Hypothalamus (tissue), 51 donors: ENCODE measurements at regions not wholly inside any gene's neighbourhood (a gene's known extent, or its start where the extent isn't known, plus 50 kb on each side); places are given as distances from the start of the nearest gene placed in this dataset.

ENCODE experiments used
- DNase-seq, 51 donors: peaks; one replicate each; lab custom pipeline; 2025; lab: John Stamatoyannopoulos, UW

- no peak for DNase-seq
These were observed 133.6 kb upstream of the TMEFF2 start for GRCh38 chr2:192328297-192328696.

GRCh38 chr2:192327576-192327975, 132.8 kb upstream of the TMEFF2 start:
- no peak for DNase-seq

DNA sequence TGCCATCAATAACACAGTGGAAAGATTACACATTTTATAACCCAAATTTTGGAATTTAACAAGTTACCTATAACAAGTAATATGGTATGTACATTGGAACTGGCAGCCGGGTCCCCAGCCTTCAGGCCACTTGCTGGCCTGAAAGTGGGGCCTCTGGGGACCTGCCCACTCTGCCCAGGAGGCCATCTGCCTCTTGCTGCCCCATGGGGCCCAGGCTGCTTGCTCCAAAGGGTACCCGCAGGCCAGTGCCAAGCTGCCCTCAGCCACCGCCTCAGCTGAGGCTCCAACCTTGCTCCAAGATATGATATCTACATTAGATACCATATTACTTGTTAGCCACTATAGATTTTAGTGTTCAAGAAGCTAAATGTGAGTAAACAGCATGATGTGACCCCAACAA, 120.8 kb upstream of the TMEFF2 start:
- no peak for DNase-seq

- DNase-seq = no peak
These were observed 120.2 kb upstream of the TMEFF2 start for GRCh38 chr2:192314800-192315481.

- no peak for DNase-seq
These were observed 119.0 kb upstream of the TMEFF2 start for GRCh38 chr2:192313773-192314172.

- no peak for DNase-seq
These were observed 117.1 kb upstream of the TMEFF2 start for GRCh38 chr2:192311701-192312460.

- no peak for DNase-seq
These were observed 112.8 kb upstream of the TMEFF2 start for GRCh38 chr2:192307530-192307929.

GRCh38 chr2:192298664-192299063, 103.9 kb upstream of the TMEFF2 start:
- peak in 1 of 51 donors; percentile 2 for DNase-seq

GRCh38 chr2:192292478-192292877, 97.7 kb upstream of the TMEFF2 start:
- DNase-seq = no peak

DNA sequence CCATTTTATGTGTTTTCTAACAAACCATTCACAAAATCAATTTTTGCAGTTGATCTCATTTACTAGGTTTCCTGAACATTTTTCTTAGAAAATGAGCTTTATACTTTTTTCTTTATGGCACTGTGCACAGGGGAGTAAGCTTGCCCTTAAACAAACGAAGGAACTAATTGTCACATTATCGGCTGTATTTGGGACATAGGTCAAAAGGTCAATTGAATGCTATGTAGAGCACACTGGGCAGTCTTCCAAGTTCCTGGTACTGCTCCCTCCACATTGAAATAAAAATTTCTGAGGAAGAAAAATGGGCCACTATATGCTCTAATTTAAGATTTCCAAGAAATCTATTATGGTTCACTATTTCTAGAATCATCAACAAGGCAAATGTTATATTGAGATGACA, 93.6 kb upstream of the TMEFF2 start:
- DNase-seq = no peak

- DNase-seq = peak in 23 of 51 donors; percentile 0 to 67 (median 21)
These were observed 91.5 kb upstream of the TMEFF2 start for GRCh38 chr2:192286093-192286701.

DNA sequence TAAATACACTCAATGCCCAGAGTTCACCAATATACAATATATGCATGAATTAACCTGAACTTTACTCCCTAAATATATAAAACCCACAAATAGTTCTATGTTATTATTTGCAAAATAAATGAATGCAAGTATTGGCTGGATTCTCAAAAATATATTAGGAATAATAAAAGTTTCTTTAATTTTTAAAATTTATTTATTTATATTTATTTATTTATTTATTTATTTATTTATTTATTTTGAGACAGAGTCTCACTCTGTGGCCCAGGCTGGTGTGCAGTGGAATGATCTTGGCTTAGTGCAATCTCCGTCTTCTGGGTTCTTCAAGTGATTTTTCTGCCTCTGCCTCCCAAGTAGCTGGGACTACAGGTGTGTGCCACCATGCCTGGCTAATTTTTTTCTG, 88.7 kb upstream of the TMEFF2 start:
- no peak for DNase-seq

DNA sequence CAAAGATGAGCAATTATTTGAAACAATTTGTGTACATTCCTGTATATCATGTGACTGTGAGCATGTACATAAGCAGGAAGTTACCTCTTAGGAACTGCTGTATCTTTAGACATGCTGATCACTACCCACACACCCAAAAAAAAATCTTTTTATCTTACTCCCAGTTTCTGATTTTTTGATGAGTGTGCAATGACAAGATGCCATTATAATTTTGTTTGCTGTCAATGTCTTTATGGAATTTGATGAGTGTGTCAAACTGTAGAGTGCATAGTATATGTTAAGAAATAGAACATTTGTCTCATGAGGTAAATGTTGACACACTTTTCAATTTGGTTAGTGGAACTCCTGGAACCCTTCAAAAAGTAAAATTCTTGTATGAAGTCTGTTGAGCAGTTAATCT, 84.0 kb upstream of the TMEFF2 start:
- DNase-seq = no peak

DNA sequence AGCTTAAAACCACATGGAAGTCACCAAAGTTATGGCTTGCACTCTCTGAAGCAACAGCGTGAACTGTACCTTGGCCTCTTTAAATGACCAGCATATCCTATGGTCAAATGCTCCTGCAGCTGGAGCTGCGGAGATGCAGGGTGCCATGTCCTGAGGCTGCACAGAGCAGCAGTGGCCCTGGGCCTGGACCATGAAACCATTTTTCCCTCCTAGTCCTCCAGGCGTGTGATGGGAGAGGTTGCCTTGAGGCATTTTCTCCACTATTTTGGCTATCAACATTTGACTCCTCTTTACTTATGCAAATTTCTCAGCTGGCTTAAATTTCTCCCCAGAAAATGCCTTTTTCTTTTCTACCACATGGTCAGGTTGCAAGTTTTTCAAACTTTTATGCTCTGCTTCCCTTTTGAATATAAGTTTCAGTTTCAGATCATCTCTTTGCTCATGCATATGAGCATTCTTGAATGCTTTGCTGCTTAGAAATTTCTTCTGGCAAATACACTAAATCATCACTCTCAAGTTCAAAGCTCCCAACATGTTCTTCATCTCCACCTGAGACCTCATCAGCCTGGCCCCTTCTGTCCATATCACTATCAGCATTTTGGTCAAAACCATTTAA, 82.9 kb upstream of the TMEFF2 start:
- DNase-seq = no peak

DNA sequence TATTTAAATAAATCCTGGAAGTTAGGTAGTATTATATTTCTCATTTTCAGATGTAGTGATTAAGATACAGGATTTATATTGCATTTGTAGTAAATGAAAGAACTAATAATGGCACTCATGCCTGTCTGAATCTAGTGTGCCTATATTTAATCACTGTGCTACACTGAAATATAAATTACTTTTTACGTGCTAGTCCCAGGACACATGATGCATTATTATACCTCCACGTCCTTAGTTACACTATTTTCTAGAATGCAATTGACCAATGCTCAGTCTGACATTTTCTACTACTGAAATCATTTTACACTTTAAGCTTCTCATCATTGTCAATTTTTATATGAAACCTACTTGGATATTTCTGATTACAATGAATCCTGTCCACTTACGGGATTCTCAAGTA, 80.9 kb upstream of the TMEFF2 start:
- DNase-seq = no peak

DNA sequence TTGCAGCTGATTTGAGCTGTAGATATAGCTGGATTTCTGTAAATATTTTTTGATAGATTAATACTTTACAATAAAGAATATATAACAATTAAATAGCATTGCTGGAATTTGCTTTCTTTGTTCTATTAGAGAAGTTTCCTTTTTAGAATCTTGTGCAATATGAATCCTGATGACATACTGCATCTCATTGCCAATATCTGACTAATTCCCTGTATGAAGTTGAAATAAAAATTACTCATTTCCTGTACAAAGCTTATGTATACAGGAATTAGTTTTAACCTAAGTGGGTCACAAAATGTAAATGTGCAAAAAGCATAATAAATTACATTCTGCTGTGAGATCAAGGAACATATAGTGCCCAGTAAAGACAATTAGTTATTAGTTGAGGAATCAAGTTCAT, 72.8 kb upstream of the TMEFF2 start:
- no peak for DNase-seq

DNA sequence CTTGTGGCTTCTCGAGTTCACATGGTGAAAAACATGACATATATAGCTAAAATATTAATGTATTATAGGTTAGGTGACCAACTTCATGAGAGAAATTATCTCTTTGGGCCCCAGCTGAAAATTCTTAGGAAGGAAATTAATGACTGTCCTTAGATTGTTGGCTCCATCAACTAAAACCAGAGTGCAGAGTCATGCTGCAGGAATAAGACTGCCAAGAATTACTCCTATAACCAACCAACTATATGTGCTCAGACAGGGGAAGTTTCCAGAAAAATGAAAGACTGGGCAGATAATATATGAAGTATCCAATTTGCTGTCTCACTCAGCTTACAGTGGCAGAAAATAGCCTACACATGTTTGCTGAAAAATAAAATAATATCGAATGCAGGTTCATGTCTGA, 71.0 kb upstream of the TMEFF2 start:
- DNase-seq = no peak

- peak in 26 of 51 donors; percentile 1 to 67 (median 24) for DNase-seq
These were observed 59.7 kb upstream of the TMEFF2 start for GRCh38 chr2:192254444-192254843.

DNA sequence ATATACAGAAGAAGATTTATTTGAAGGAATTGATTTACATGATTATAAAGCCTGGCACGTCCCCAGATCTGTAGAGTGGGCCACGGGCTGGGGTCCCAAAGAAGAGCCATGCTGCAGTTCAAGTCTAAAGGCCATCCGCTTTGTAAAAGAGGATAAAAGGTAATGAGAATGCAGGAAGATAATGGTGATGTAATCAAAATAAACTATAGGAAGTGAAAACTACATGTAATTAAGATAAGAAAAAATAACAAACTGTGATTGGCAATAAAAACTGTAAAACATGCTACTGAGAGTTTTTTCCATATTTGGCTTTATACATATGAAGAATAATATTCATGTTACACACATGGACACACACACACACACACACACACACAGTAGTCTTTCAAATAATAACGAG, 59.0 kb upstream of the TMEFF2 start:
- DNase-seq = no peak

DNA sequence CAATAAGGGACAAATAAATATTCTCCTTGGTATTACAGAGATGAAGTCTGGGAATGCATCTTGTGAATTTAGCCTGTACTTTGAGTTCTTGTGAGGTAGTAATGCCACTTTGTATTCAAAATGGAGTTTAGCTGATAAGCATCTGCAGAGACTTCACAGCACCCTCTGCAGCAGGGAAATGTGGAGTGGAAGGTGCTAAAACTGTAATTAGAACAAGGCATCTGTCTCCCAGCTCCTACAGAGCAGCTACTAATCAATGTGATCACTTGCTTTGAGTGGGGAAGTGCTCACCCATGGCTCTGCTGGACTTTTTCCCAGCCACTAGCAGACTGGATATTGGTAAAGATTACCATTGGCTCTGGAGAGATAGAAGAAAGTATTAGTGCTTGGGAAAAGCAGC, 56.2 kb upstream of the TMEFF2 start:
- DNase-seq = no peak

DNA sequence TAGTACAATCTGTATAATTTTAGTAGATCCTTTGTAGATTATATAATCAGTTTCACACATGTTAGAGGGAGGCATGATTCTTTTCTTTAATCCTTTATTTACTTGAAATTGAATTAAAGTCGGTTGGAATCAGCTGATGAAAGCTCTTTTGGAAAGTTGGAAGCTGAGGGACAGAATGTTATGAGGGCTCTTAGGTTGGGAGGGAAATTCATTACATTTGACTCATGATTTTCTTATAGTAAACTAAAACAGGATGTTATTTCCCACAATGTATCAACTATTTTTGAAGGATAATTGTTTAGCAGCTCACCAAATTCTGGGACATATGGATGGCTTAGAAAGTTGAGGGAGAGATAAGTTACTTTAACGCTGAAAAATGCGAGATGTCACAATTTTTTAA, 52.7 kb upstream of the TMEFF2 start:
- no peak for DNase-seq

- DNase-seq = no peak
These were observed 51.6 kb upstream of the TMEFF2 start for GRCh38 chr2:192246297-192246696.
